Tibial nerve (tissue), 4 donors: ENCODE measurements at regions not wholly inside any gene's neighbourhood (a gene's known extent, or its start where the extent isn't known, plus 50 kb on each side); places are given as distances from the start of the nearest gene placed in this dataset.

Experiments used
- DNase-seq, 2 donors: peaks; one replicate each; pipeline ENCODE4 v3.0.0-alpha.2; 2019; ENCODE audit warnings: low spot score in 2 of 2
- H3K27ac ChIP-seq, 4 donors: fragments of 200-600 bp; sonication (generic) in 3 of 4; one replicate each; pipeline ENCODE4 v1.5.1; 2017 to 2019; ENCODE audit warnings: mild to moderate bottlenecking in 1 of 4
- H3K27me3 ChIP-seq, 2 donors: fragments of 200-600 bp; sonication (generic) in 1 of 2; one replicate each; pipeline versions ENCODE4 v1.5.1 to v1.6.0; 2017 to 2019
- H3K36me3 ChIP-seq, 3 donors: fragments of 200-600 bp; sonication (generic); one replicate each; pipeline ENCODE4 v1.5.1; 2018 to 2019
- H3K4me1 ChIP-seq, 4 donors: fragments of 200-600 bp; sonication (generic) in 3 of 4; one replicate each; pipeline ENCODE4 v1.5.1; 2017 to 2019
- H3K4me3 ChIP-seq, 4 donors: fragments of 200-600 bp; sonication (generic) in 3 of 4; one replicate each; pipeline ENCODE4 v1.5.1; 2017 to 2019; ENCODE audit warnings: mild to moderate bottlenecking in 1 of 4, moderate library complexity in 1 of 4
- H3K9me3 ChIP-seq, 4 donors: fragments of 200-600 bp; sonication (generic) in 3 of 4; one replicate each; pipeline ENCODE4 v1.5.1; 2017 to 2019
- EP300 ChIP-seq, 2 donors: sonication (generic); formaldehyde crosslinking; IDR thresholded peaks; one replicate each; pipeline ENCODE4 v1.6.1; 2017; ENCODE audit warnings: antibody characterized with exemption in 2 of 2, mild to moderate bottlenecking in 1 of 2
- POLR2A ChIP-seq, 2 donors: fragments of 450-650 bp; IDR thresholded peaks; one replicate each; pipeline ENCODE4 v1.6.1; 2017; ENCODE audit warnings: antibody characterized with exemption in 2 of 2, mild to moderate bottlenecking in 2 of 2, moderate library complexity in 2 of 2
- WGBS, 2 donors: methylation state at CpG; one replicate each; pipeline ENCODE4 v1.1.5; 2018; 5-methylcytosine and 5-hydroxymethylcytosine counted together
- TF ChIP-seq, protein P1 (sequence below), 5 experiments: fragments of 200-600 bp in 3 of 5; fragments of 450-650 bp in 2 of 5; sonication (generic) in 3 of 5; IDR thresholded peaks; one replicate each; pipeline ENCODE4 v1.5.1; 2016 to 2019; ENCODE audit warnings: antibody characterized with exemption in 5 of 5, mild to moderate bottlenecking in 3 of 5, moderate library complexity in 2 of 5

- no peaks in the 10 kb centered on the region for H3K27me3 ChIP-seq
- no peaks in the 10 kb centered on the region for H3K9me3 ChIP-seq
- TF ChIP-seq, protein P1, sequence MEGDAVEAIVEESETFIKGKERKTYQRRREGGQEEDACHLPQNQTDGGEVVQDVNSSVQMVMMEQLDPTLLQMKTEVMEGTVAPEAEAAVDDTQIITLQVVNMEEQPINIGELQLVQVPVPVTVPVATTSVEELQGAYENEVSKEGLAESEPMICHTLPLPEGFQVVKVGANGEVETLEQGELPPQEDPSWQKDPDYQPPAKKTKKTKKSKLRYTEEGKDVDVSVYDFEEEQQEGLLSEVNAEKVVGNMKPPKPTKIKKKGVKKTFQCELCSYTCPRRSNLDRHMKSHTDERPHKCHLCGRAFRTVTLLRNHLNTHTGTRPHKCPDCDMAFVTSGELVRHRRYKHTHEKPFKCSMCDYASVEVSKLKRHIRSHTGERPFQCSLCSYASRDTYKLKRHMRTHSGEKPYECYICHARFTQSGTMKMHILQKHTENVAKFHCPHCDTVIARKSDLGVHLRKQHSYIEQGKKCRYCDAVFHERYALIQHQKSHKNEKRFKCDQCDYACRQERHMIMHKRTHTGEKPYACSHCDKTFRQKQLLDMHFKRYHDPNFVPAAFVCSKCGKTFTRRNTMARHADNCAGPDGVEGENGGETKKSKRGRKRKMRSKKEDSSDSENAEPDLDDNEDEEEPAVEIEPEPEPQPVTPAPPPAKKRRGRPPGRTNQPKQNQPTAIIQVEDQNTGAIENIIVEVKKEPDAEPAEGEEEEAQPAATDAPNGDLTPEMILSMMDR (IDR thresholded peaks at IDR 0.05), result no peak
- TF ChIP-seq POLR2A (IDR thresholded peaks at IDR 0.05) (no peak), EP300 (IDR thresholded peaks at IDR 0.05) (no peak)
- H3K36me3 ChIP-seq, result no peaks in the 10 kb centered on the region
- DNase-seq, result no peak
- no peaks in the 10 kb centered on the region for H3K4me1 ChIP-seq
- 32 to 44% methylated on average over 4 of the region's 4 CpGs for WGBS, 2 donors
- no peak overlapping the region for H3K27ac ChIP-seq
- no peak overlapping the region for H3K4me3 ChIP-seq
Observed at GRCh38 chr13:105207572-105208293, 1327.7 kb downstream of the EFNB2 start.

DNA sequence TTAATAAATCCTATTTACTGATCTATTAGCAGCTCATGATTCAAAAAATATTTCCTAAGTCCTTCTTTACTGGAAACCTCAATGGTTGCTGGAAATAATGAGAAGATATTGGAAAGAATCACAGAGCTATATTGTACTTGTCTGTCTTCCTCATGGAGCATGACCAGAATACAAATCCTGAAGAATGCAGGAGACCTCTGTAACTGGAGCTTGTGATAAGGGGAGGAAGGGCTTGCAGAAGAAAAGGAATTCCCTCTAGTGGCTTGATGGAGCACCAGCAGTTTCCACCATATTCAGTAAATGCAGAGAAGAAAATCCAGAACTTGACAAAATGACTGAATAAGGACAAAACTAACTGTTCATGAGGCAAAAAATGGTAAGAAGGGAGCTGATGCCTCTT, 1333.1 kb downstream of the EFNB2 start:
- DNase-seq, result no peak
- Histone ChIP-seq H3K9me3 (no peaks in the 10 kb centered on the region), H3K4me3 (no peak overlapping the region), H3K27me3 (no peaks in the 10 kb centered on the region), H3K27ac (no peak overlapping the region), H3K4me1 (no peaks in the 10 kb centered on the region), H3K36me3 (no peaks in the 10 kb centered on the region)
- TF ChIP-seq POLR2A (IDR thresholded peaks at IDR 0.05) (no peak), EP300 (IDR thresholded peaks at IDR 0.05) (no peak)
- TF ChIP-seq, protein P1 (IDR thresholded peaks at IDR 0.05), result peak; percentile 15 to 38 (median 22)

DNA sequence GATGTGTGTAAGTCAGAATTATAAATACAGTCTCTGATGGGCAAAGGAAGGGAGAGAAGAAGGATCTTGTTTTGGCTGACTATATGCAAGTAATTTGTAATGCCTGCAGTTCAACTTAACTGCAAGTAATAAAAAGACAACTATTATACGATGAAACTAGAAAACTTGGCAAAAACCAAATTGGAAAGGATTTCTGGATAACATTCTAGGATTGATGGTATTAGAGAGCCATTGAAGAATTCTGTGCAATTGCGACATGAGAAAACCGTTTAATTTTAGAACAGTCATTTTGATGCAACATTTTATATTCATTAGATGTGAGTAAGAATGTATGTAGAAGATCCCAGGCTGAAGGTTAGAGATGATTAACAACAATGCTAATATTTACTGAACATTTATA, 1334.1 kb downstream of the EFNB2 start:
- H3K27ac ChIP-seq, result no peak overlapping the region
- H3K9me3 ChIP-seq, result no peaks in the 10 kb centered on the region
- H3K36me3 ChIP-seq, result no peaks in the 10 kb centered on the region
- DNase-seq, result no peak
- WGBS, 2 donors, result 57 to 58% methylated on average over 3 of the region's 3 CpGs
- H3K27me3 ChIP-seq, result no peaks in the 10 kb centered on the region
- TF ChIP-seq POLR2A (IDR thresholded peaks at IDR 0.05) (no peak), EP300 (IDR thresholded peaks at IDR 0.05) (no peak)
- TF ChIP-seq, protein P1 (IDR thresholded peaks at IDR 0.05), result no peak
- H3K4me3 ChIP-seq, result no peak overlapping the region
- H3K4me1 ChIP-seq, result no peaks in the 10 kb centered on the region

GRCh38 chr13:105200181-105200580, 1335.3 kb downstream of the EFNB2 start:
- 58 to 61% methylated on average over 4 of the region's 4 CpGs for WGBS, 2 donors
- no peak for TF ChIP-seq POLR2A (IDR thresholded peaks at IDR 0.05)
- TF ChIP-seq EP300 (IDR thresholded peaks at IDR 0.05), result no peak
- TF ChIP-seq, protein P1 (IDR thresholded peaks at IDR 0.05), result no peak
- DNase-seq, result no peak
- Histone ChIP-seq H3K4me3 (no peak overlapping the region), H3K4me1 (no peaks in the 10 kb centered on the region), H3K36me3 (no peaks in the 10 kb centered on the region), H3K27ac (no peak overlapping the region), H3K27me3 (no peaks in the 10 kb centered on the region), H3K9me3 (no peaks in the 10 kb centered on the region)

- TF ChIP-seq EP300 (IDR thresholded peaks at IDR 0.05), result no peak
- no peak for TF ChIP-seq POLR2A (IDR thresholded peaks at IDR 0.05)
- TF ChIP-seq, protein P1 (IDR thresholded peaks at IDR 0.05), result no peak
- Histone ChIP-seq H3K9me3 (no peaks in the 10 kb centered on the region), H3K4me1 (no peaks in the 10 kb centered on the region), H3K36me3 (no peaks in the 10 kb centered on the region), H3K4me3 (no peak overlapping the region), H3K27me3 (no peaks in the 10 kb centered on the region), H3K27ac (no peak overlapping the region)
- WGBS, 2 donors, result 54 to 61% methylated on average over 5 of the region's 5 CpGs
- DNase-seq, result no peak
Observed at GRCh38 chr13:105196052-105196451, 1339.4 kb downstream of the EFNB2 start.
